AG10803 (cell line): ENCODE measurements at regions not wholly inside any gene's neighbourhood (a gene's known extent, or its start where the extent isn't known, plus 50 kb on each side); places are given as distances from the start of the nearest gene placed in this dataset.

Experiments
- DNase-seq: peaks from one replicate; pipeline ENCODE4 v3.0.0; 2010; ENCODE audit warnings: low read depth
- H3K4me3 ChIP-seq: 2 replicates; pipeline ENCODE4 v1.5.1; 2011; ENCODE audit warnings: mild to moderate bottlenecking, low read length, control low read depth
- TF ChIP-seq, protein P1 (sequence below): conservative IDR thresholded peaks from 2 replicates; pipeline ENCODE4 v1.5.1; 2011; ENCODE audit warnings: mild to moderate bottlenecking, low read length, control low read depth, inconsistent platforms

DNA sequence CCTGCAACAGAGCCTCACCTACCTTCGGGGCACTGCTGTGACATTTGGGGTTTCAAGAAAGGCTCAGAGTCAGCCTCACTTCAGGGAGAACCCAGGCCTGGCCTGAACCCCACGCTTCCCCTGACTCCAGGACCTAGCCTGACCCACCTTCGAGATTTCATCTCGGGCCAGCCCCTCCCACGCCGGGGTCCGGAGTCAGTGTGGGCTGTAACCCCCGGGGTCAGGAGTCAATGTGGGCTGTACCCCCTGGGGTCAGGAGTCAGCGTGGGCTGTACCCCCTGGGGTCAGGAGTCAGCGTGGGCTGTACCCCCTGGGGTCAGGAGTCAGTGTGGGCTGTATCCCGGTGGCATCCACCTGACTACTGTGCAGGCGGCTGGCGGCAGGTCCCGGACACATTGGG, 183.0 kb upstream of the RAB4A start:
- no peak overlapping the region for H3K4me3 ChIP-seq
- DNase-seq, result no peak
- TF ChIP-seq, protein P1, sequence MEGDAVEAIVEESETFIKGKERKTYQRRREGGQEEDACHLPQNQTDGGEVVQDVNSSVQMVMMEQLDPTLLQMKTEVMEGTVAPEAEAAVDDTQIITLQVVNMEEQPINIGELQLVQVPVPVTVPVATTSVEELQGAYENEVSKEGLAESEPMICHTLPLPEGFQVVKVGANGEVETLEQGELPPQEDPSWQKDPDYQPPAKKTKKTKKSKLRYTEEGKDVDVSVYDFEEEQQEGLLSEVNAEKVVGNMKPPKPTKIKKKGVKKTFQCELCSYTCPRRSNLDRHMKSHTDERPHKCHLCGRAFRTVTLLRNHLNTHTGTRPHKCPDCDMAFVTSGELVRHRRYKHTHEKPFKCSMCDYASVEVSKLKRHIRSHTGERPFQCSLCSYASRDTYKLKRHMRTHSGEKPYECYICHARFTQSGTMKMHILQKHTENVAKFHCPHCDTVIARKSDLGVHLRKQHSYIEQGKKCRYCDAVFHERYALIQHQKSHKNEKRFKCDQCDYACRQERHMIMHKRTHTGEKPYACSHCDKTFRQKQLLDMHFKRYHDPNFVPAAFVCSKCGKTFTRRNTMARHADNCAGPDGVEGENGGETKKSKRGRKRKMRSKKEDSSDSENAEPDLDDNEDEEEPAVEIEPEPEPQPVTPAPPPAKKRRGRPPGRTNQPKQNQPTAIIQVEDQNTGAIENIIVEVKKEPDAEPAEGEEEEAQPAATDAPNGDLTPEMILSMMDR, result no peak

GRCh38 chr1:229088711-229089110, 182.2 kb upstream of the RAB4A start:
- no peak for DNase-seq
- TF ChIP-seq, protein P1, result no peak
- H3K4me3 ChIP-seq, result no peak overlapping the region

GRCh38 chr1:229089586-229090208, 181.2 kb upstream of the RAB4A start:
- DNase-seq, result no peak
- H3K4me3 ChIP-seq, result no peak overlapping the region
- TF ChIP-seq, protein P1, result no peak

- H3K4me3 ChIP-seq, result no peak overlapping the region
- TF ChIP-seq, protein P1, result no peak
- DNase-seq, result no peak
Observed at GRCh38 chr1:229091721-229092136, 179.2 kb upstream of the RAB4A start.

DNA sequence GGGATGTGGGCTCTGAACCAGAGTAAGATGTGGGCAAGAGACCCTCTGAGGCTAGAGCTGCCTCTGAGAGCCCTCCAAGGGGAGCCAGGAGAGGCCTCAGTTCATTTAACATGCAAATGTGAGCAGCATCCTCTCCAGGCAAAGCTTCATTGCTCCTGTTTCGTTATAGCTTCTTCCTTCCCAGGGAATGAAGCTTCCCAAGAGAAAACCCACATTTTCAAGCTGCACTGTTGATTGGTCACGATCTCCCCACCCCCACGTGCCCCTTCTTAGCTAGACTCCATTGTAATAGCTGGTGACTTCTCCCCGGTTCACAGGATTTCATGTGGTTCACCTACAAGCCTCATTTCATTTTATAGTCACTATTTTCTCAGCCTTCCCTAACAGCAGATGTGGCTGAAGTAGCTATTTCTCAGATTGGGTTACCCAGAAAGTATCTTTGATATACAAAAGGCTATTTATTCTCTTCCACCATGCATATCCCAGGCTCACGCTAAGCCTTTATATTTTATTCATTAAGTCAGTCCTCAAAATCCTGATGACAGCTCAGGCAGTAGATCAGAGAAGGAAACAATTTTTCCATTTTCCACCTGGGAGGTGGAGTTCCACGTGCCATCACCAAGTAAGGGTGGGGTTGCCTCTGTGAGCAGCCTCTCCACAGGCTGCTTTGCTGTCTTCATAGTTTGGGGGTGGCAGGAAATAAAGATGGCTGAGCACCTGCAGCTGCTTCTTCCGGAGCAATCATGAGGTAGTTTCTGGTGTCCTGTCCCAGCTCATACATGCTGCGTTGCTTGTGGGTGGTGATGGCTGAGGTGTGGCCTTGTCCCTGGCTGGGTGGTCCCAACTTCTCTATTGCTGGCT, 178.3 kb upstream of the RAB4A start:
- TF ChIP-seq, protein P1, result no peak
- no peak overlapping the region for H3K4me3 ChIP-seq

GRCh38 chr1:229093238-229093540, 177.7 kb upstream of the RAB4A start:
- DNase-seq, result no peak
- TF ChIP-seq, protein P1, result no peak
- no peak overlapping the region for H3K4me3 ChIP-seq

More for the DNA sequence above, 178.3 kb upstream of the RAB4A start:
- DNase-seq, result no peak
